GM18505 (cell line): ENCODE measurements at regions not wholly inside any gene's neighbourhood (a gene's known extent, or its start where the extent isn't known, plus 50 kb on each side); places are given as distances from the start of the nearest gene placed in this dataset.
"Not testable (repeated sequence)": the region's sequence is repeated elsewhere in the genome, so short reads cannot be mapped to it uniquely, and the experiment has no call there.

Experiments used
- ATAC-seq: cut with Tn5 transposase; IDR thresholded peaks from one replicate; pipeline ENCODE4 v1.9.1; 2021; ENCODE audit not compliant: unreplicated experiment
- POLR2A ChIP-seq: IDR thresholded peaks from 4 replicates; pipeline ENCODE4 v1.6.1; 2011; ENCODE audit warnings: borderline replicate concordance; ENCODE audit not compliant: insufficient read depth, insufficient read length; ENCODE audit errors: extremely low read depth

DNA sequence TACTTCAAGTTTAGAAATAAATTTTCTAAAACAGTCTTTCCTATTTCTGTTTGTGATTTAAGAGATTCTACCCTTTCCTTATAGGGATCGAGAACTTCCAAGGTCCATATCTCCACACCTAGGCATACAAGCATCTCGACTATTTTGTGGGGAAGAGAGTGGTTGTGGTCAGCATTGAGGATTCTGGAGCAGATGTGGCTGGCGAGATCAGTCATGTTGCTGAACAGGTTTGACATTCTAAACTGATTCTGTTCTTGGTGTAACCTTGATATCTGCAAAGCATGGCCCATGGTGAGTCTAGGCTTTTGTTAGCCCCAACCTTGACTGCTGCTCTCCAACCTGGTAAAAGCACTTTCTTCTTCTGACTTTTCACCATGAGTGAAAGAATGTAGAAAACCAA is 167.6 kb upstream of the POGK start:
- TF ChIP-seq POLR2A = no peak
- ATAC-seq = no peak

- no peak for TF ChIP-seq POLR2A
- no peak for ATAC-seq
Observed at GRCh38 chr1:166673722-166674121, 165.6 kb upstream of the POGK start.

GRCh38 chr1:166675213-166675612 is 164.1 kb upstream of the POGK start:
- TF ChIP-seq POLR2A = no peak
- ATAC-seq = no peak

DNA sequence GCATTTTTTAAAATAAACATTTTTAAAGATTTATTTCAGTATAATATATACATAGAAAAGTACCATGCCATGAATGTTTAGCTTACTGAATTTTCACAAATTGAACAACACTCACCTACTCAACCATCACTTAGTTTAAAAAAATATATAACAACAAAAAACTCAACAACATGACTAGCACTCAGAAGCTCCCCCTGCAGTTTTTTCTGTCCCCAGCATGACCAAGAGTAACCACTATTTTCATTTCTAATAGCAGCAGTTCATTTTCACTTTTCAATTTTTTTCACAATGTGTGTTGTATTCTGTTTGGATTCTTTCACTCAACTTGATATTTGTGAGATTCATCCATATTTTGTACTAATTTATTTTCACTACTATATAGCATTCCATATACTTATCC is 162.3 kb upstream of the POGK start:
- no peak for ATAC-seq
- TF ChIP-seq POLR2A = no peak

GRCh38 chr1:166679369-166679768 is 159.9 kb upstream of the POGK start:
- no peak for TF ChIP-seq POLR2A
- ATAC-seq = no peak

GRCh38 chr1:166682588-166682987 is 156.7 kb upstream of the POGK start:
- no peak for TF ChIP-seq POLR2A
- ATAC-seq = no peak

- not testable (repeated sequence) for ATAC-seq
Observed at GRCh38 chr1:166684669-166685068, 154.6 kb upstream of the POGK start.

- ATAC-seq = no peak
- no peak for TF ChIP-seq POLR2A
Observed at GRCh38 chr1:166685200-166685599, 154.1 kb upstream of the POGK start.

- not testable (repeated sequence) for ATAC-seq
Observed at GRCh38 chr1:166685891-166686290, 153.4 kb upstream of the POGK start.

DNA sequence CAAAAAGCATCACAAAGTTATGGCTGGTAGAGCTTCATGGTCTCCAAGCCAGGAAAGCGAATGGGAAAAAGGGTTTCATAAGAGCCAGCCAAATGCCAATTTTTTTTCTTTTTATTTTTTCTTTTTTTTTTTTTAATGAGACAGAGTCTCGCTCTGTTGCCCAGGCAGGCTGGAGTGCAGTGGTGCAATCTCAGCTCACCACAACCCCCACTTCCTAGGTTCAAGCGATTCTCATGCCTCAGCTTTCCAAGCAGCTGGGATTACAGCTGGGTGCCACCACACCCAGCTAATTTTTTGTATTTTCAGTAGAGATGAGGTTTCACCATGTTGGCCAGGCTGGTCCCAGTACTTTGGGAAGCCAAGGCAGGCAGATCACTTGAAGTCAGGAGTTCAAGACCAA is 148.7 kb upstream of the POGK start:
- ATAC-seq = not testable (repeated sequence)

DNA sequence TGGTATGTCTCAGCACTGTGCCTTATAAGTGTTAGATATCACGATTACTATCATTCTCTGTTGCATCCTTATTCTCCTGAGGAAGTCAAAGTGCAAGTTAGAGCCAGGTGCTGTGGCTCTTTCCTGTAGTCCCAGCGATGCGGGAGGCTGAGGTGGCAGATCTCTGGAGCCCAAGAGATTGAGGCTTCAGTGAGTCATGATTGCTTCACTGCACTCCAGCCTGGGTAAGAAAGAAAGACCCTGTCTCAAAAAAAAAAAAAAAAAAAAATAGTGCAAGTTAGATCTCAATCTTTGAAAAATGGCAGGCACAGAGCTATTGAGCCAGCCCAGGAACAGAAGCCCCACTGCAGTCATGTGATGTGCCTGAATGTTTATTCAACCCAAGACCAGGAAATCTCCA is 147.8 kb upstream of the POGK start:
- TF ChIP-seq POLR2A = no peak
- ATAC-seq = no peak

DNA sequence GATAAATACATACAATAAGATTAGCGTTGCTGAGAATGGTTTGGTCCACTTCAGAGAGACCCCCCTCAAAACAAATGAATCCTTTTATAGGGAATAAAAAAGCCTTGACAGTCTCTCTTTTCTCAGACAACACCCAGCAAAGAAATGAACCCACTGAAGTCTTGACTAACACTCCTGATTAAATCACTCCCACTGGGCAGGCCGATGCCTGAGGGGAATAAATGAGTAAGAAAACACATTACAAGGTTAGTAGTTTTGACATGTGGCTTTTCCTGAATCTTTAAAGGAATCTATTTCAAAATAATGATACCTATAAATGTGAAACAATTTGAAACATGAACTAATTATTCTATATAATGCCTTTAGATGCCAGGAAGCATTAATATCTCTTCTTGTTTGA is 146.9 kb upstream of the POGK start:
- no peak for TF ChIP-seq POLR2A
- no peak for ATAC-seq

GRCh38 chr1:166693158-166693557 is 146.1 kb upstream of the POGK start:
- no peak for ATAC-seq

GRCh38 chr1:166693673-166694297 is 145.5 kb upstream of the POGK start:
- no peak for ATAC-seq
- no peak for TF ChIP-seq POLR2A

More at GRCh38 chr1:166693158-166693557, 146.1 kb upstream of the POGK start:
- no peak for TF ChIP-seq POLR2A

- TF ChIP-seq POLR2A = no peak
- ATAC-seq = no peak
Observed at GRCh38 chr1:166695115-166695514, 144.2 kb upstream of the POGK start.

GRCh38 chr1:166695834-166696233 is 143.4 kb upstream of the POGK start:
- not testable (repeated sequence) for ATAC-seq

DNA sequence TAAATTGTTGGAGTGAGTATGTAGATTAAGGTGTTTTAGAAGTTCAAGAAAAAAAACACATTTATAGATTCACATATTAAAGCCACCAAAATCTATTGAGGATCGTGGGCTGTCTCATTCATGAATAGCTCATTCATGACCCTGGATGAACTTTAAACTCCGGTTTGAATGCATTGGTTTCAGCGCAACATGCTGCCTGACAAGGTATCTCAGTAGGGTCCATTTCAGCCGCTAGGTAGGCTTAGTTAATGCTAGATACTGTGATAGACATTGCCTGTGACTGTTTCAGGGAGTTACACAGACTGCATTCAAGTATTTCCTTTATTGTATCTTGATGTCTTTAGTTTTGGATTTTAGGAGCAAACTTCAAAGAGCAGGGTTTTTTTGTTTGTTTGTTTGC is 140.5 kb upstream of the POGK start:
- no peak for ATAC-seq
- no peak for TF ChIP-seq POLR2A
